Tibial nerve (tissue), 4 donors: ENCODE measurements at regions not wholly inside any gene's neighbourhood (a gene's known extent, or its start where the extent isn't known, plus 50 kb on each side); places are given as distances from the start of the nearest gene placed in this dataset.

Experiments
- EP300 ChIP-seq, 2 donors: sonication (generic); formaldehyde crosslinking; IDR thresholded peaks; one replicate each; pipeline ENCODE4 v1.6.1; 2017; ENCODE audit warnings: antibody characterized with exemption in 2 of 2, mild to moderate bottlenecking in 1 of 2
- POLR2A ChIP-seq, 2 donors: fragments of 450-650 bp; IDR thresholded peaks; one replicate each; pipeline ENCODE4 v1.6.1; 2017; ENCODE audit warnings: antibody characterized with exemption in 2 of 2, mild to moderate bottlenecking in 2 of 2, moderate library complexity in 2 of 2
- TF ChIP-seq, protein P1 (sequence below), 5 experiments: fragments of 200-600 bp in 3 of 5; fragments of 450-650 bp in 2 of 5; sonication (generic) in 3 of 5; IDR thresholded peaks; one replicate each; pipeline ENCODE4 v1.5.1; 2016 to 2019; ENCODE audit warnings: antibody characterized with exemption in 5 of 5, mild to moderate bottlenecking in 3 of 5, moderate library complexity in 2 of 5

DNA sequence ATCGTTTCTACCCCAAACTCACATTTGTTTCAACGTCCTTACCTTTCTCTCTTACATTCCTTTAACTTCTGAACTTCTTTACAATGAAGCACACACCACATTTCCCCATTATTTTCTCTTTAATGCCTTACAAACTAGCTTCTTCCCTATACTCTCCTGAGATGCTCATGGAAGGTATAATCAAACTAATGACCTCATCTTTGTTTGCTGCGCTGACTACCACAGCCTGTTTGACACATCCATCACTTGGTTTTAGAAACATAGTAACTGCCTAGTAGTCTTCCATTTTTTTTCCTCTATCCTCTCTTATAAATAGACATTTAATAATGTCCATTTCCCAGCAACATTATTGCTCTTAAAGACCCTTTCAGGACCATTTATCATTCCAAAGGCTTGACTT lies 230.5 kb upstream of the LRTM1 start:
- TF ChIP-seq, protein P1, sequence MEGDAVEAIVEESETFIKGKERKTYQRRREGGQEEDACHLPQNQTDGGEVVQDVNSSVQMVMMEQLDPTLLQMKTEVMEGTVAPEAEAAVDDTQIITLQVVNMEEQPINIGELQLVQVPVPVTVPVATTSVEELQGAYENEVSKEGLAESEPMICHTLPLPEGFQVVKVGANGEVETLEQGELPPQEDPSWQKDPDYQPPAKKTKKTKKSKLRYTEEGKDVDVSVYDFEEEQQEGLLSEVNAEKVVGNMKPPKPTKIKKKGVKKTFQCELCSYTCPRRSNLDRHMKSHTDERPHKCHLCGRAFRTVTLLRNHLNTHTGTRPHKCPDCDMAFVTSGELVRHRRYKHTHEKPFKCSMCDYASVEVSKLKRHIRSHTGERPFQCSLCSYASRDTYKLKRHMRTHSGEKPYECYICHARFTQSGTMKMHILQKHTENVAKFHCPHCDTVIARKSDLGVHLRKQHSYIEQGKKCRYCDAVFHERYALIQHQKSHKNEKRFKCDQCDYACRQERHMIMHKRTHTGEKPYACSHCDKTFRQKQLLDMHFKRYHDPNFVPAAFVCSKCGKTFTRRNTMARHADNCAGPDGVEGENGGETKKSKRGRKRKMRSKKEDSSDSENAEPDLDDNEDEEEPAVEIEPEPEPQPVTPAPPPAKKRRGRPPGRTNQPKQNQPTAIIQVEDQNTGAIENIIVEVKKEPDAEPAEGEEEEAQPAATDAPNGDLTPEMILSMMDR (IDR thresholded peaks at IDR 0.05) = no peak
- TF ChIP-seq POLR2A (IDR thresholded peaks at IDR 0.05) (no peak), EP300 (IDR thresholded peaks at IDR 0.05) (no peak)
